NT2/D1 (cell line): ENCODE measurements at regions not wholly inside any gene's neighbourhood (a gene's known extent, or its start where the extent isn't known, plus 50 kb on each side); places are given as distances from the start of the nearest gene placed in this dataset.

Experiments used
- SUZ12 ChIP-seq: IDR thresholded peaks from 2 replicates; pipeline ENCODE4 v1.6.1; 2011; ENCODE audit not compliant: insufficient read length, insufficient read depth; ENCODE audit errors: extremely low read depth
- ZNF274 ChIP-seq: IDR thresholded peaks from 2 replicates; pipeline ENCODE4 v1.6.1; 2011; ENCODE audit warnings: mild to moderate bottlenecking, low read depth, low read length

DNA sequence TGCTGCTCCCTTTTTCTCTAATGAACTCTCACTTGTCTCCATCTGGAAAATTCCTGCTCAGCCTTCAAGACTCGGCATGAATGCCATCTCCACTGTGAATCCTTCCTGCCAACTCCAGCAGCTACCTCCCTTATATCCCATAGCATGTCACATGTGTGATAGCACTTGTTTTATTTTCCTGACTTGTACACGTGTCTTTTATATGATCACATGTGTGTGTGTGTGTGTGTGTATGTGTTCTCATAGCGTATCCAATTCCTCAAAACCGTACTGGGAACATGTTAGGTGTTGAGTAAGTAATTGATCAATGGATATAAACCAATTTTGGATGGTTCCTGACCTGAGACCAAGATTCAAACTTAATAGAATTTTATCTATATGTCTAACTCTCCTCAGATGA is 1107.7 kb downstream of the GALC start:
- TF ChIP-seq ZNF274 (no peak), SUZ12 (no peak)
